Mesenteric fat pad (tissue), 1 donor: ENCODE measurements at regions not wholly inside any gene's neighbourhood (a gene's known extent, or its start where the extent isn't known, plus 50 kb on each side); places are given as distances from the start of the nearest gene placed in this dataset.

Source experiments
- DNase-seq: peaks from one replicate; pipeline ENCODE4 v3.0.0-alpha.2; 2020; ENCODE audit warnings: low spot score
- donor health status: DM: yes; HTN: yes; CAD: no.

DNA sequence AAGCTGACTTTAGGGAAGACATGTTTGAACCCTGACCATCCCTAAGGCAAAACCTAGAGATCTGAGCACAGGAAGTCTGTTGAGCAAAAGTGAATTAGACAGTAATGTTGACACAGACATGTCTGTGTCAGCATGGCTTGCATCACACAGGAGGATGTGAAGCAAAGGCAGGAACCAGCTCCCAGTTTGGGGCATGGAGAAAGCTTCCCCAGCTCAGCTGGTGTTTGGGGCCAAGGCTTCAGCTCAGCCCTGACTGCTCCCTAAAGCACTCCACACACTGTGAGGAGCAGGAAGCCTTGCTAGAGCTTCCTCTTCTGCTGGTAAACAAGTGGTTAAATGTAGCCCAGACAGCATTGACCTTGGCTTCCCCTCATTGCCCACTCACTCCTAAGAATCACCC, 153.8 kb upstream of the UBL3 start:
- no peak for DNase-seq

DNA sequence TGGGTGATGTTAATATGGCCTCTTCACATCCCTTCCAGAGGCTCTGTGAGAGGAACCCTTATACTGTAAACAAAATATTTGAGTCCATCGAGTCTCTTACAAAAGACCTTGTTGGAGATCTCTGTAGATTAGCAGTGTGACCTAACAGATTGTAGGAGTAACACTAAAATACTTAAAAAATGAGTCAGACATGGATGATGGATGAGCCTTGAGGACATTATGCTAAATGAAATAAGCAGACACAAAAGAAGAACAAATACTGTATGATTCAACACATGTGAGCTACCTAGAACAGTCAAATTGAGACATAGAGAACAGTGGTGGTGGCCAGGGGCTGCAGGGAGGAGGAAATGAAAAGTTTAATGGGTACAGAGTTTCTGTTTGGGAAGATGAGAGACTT, 152.2 kb upstream of the UBL3 start:
- DNase-seq, result no peak

DNA sequence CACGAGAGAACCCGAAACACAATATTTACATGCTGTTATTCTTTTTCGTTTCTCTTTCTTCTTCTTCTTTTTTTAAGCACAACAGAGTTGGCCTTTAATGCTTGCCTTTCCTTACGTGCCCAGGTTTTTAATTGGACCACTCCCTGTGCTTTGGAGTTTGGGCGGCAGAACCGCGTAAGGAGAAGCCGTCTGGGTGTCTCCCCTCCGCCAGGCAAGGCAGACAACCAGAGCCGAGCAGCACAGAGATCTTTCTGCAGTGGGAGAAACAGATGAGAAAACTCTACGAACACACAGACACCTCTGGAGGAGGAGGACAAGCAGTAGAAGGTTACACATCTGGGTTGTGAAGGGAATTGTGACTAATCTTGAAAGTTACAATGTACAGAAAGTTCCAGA, 150.0 kb upstream of the UBL3 start:
- no peak for DNase-seq

DNA sequence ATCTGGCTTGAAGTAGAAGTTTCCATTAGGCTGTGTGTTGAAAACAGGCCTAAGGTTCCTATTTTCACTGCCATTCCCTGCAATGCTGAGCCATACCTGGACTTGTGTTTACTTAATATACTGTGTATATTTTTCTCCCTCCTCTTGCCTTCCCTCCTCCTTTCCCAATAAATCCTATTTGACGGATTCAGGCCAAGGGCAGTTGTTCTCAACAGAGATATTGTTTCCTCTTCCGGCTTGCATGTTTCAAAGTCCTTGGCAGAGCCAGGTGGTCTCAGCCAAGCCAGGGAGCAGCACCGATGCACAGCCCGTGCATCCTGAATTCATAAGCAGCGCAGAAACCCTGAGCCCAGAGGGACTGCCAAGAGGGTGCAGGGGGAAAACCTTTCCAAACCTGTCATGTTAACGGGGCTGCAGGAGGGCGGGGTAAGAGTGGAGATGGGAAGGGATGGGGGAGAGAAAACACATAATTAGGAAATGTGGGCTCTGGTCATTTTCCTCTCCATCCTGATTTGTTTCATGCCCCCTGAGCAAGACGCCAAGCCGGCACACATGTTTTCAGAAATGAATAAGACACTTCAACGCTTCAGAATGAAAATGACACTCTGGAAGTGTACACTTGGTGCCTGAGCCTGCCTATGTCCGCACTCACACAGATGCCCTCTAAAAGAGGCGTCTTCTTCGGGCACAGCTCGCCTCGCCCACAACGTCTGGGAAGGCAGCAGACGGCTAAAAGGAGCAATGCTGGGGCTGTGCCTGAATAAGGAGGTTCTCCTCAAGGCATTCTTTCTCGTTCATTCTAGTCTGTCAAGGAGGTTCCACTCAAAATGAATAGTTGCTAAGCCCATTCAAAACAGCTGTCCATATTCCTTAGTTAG, 149.3 kb upstream of the UBL3 start:
- no peak for DNase-seq

DNA sequence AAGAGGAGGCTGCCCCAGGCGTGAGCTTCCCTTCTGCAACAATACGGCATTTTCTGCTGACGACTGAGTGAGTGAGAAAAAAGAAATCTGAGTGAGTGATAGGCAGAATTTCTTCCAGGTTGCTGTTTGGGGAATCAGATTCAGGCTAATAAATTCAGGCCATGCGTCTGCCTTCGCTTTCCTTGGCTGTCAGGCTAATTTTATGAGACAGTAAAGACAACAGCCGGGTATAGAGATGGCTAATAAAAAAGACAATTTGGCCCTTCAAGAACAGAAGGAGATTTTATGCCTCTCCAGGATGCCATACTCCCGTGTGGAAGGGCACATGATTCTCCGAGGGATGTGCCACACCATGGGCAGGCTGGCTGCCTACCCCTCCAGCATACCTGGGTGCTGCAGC, 145.9 kb upstream of the UBL3 start:
- DNase-seq, result no peak

DNA sequence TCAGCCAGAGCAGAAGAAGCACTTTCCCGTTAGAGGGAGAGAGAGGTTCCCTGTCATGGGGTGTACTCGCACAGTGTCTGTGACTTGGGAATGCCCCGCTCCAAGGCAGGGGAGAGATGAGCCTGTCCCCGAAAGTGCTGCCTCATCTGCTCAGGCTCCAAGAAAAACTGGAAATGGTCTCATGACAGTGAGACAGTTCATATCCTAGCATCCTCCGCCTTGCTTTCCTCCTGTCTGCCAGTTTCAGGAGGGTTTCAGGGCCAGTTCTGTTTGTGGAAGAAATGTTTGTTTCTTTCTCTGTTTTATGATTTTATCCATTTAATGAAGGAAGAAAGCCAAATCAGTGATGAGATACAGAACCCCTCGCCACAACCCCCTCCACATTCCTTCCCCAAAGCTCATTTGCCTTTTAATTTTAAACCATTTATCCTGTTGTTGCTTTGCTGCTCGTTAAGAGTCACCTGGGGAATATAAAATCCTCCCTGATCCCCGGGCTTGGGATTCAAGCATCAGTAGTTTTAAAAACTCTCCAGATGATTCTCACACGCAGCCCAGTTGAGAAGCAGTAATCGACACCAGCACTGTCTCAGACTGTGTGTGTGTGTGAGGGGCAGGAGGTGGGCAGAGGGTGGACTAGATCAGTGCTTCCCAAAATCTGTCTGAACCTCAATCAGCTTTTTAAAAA, 144.6 kb upstream of the UBL3 start:
- DNase-seq, result no peak

DNA sequence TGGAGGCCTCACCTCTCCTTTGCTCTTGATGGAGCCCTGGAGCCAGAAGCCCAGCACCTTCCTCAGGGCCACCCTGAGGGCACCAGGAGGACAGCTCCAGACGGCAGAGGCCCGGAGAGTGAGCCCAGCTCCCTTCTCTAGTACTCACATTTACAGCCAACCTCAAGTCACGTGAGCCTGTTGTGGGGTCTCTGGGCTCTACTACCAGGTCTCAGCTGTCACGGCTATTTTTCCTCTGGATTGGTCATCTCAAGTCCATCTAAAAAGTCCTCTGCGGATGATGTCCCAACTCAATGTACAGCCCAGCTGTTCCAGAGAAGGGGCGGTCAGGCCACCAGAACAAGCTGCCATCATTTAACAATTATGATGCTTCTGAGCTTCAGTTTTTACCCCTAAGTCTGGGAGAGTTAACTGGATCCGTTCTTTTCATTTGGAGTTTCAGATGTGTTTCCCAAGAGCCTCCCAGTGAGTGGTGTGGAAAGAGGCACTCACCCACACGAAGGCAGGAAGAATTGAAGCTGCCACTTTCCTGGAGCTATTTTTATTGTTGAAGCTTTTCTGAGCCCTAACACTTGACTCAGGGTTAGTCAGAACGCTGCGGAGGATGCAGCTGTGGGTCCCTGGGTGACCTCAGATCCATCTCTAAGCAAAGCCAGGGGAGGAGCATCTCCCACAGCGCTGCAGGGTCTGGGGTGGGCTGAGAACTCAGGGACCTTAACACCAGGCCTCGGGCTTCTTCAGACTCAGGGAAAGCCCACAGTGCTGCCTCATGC, 143.5 kb upstream of the UBL3 start:
- no peak for DNase-seq

DNA sequence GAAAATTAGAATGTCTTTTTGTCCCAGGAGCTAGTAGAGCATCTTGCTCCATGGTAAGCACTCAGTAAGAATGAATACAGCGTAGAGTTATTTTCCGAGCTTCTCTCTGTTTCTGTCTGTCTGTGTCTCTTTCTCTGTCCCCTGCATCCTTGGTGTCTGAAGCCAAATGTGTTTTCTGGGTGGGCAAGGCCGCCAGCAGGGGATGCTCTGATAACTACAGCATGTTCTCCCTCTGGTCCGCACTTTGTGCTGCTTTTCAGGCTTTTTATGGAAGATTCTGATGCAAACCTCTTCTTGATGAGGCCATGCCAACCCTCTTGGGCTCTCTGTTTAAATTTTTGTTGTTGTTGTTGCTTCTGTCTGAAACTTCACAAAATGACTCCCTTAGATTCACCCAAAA, 142.8 kb upstream of the UBL3 start:
- DNase-seq, result no peak

DNA sequence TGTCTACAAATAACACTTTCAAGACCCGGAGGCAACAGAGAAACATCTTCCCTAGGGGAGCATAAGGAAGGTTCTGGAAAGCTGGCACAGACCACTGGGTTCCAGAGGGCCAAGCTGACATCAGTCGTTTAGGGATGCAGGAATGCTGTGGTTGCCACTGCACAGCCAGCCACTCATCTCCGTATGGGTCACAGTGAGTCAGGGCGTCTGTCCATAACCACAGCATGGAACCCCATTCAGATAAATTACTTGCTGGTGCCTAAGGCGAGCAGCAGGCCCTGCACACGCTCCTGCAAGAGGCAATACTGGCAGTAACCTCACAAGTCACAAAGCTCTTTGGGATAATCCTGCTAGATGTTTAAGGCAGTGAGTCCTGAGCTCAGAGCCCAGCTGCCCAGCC, 140.9 kb upstream of the UBL3 start:
- no peak for DNase-seq

DNA sequence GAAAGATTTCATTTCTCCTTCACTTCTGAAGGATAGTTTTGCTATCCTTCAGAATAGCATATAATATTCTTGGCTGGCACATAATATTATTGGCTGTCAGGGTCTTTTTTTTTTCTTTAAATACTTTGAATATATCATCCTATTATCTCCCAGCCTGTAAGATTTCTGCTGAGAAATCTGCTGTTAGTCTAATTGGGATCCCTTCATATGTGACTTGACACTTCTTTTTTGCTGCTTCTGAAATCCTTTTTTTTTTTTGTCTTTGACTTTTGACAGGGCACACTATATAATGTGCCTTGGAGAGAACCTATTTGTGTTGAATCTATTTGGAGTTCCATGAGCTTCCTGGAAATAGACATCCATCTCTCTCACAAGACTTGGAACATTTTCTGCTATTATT, 136.9 kb upstream of the UBL3 start:
- no peak for DNase-seq

DNA sequence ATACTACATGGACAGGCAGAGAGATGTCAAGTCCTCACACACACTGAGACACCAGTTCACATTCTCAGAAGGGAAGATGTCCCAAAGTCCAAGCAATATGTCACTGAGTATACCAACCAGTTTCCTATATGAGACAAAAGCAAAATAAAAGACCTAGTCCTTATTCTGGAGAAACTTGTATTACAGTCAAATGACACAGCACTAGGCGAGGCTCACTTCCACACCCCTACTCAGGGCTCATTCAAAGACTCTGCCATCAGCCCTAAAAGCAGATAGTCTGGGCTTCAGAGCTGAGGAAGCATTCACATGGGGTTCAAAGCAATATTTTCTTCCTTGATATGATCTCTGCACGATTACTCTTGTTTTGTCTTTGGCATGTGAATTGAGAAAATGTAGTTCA, 129.9 kb upstream of the UBL3 start:
- DNase-seq, result no peak

DNA sequence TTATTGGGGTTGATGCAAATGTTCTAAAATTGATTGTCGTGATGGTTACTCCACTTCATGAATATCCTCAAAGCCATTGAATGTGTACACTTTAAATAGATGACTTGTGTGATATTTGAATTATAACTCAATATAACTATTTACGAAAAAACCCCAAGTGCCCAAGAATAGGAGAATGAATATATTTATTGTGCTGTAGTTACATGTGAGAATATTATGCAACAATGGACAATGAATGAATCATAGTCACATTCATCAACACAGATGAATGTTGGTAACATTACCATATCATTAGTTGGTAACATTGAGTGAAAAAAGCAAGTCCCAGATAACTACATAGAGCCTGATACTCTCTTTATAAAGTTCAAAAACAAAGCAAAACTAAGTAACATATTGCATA, 127.8 kb upstream of the UBL3 start:
- DNase-seq, result no peak

DNA sequence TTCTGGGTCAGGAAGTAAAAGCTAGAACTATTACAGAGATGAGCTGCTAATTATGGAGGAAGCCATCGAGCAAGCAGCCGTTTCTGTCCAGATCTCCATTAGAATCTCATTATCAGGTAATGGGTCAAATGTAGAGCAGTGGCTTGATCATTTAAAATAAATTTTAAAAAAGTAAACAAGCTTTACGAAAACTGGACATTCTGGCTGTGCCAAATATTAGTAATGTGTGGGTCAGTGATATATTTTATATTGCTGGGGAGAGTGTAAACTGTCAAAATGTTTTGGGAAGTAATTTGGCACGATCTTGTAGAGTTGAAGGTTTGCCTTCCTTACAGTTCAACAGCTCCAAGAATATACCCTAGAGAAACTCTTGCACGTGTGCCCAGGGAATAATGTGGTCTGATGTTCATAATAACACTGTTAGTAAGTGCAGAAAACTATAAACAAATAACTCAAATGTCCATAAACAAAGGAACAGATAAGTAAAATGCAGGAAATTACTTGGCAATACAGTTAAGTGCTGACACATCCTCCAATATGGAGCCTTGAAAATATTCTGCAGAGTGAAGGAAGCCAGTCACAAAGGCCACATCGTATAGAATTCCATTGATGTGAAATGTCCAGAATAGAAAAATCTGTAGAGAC, 127.2 kb upstream of the UBL3 start:
- DNase-seq, result no peak

DNA sequence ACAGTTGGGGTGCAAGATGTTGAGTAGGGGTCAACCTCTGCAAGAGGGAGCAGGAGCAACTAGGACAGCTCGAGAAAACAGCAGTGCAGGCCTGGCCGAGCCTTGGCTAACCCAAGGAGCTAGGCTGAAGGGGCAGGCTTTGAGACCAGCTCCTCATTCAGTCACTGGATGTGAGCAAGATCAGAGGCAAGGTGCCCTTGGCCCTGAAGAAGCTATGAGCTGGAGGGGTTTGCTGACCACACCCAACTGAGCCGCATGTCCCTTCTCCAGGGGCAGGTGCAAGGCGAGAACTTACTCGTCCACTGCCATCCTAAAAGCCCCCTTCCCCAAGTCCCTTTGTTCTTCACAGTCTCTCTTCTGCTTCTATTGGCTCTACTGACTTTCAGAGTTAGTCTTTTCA, 126.1 kb upstream of the UBL3 start:
- DNase-seq, result no peak

DNA sequence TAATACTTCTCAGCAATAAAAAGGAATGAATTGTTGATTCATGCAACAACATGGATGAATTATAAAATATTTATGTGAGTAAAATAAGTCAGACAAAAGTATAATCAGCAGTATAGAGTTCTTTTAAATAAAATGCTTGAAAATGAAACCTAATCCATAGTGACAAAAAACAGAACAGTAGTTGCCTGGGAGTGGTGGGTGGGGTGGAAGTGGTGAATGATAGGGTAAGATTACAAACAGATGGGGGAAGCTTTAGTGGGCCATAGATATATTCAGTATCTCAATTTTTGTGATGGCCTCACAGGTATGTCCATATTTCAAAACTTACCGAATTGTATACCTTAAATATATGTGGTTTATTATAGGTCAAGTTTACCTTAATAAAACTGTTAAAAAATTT, 124.9 kb upstream of the UBL3 start:
- no peak for DNase-seq

DNA sequence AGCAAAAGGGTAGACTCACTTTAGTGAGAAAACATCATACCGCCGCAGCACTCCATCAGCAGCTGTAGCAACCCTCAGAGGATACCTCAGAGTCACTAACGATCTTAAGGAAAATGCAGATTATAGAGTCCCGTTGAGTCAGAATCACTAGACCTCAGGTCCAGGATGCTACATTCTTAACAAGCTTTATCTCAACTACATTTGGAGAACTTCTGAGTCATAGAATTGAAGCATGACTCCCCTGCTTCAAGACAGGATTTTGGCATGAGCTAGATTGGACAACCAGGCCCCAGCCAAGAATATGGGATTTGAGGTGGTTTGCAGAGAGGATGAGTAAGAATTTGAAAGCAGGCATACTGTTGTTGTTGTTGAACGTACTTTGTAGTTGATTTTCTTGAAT, 118.9 kb upstream of the UBL3 start:
- no peak for DNase-seq

DNA sequence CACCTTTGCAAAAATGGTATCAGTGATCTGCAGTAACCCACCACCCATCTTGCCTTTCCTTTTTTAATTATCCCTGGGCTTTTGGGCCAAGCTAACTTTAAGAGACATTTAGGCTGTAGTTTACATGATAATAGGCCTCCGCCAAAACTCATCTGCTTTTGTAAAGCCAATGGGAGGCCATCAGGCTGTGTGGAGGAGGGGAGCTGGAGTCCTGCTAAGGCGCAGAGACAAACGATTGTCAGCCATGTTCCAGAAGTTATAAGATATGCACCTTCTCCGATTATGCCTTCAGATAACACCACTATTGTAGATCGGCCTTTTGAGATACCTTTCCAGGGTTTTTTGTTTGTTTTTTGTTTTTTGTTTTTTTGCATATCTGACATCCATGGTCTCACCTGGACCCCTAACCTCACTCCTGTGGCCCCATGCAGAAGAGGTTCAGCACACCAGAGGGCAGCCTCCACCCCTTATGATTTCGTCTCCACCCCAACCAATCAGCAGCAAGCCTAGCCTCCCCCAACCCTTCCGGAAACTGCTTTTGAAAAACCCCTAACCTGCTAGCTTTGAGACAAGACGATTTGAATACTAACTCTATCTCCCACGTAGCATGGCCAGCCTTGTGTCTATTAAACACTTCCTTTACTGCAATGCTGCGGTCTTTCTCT, 113.9 kb upstream of the UBL3 start:
- DNase-seq, result no peak

DNA sequence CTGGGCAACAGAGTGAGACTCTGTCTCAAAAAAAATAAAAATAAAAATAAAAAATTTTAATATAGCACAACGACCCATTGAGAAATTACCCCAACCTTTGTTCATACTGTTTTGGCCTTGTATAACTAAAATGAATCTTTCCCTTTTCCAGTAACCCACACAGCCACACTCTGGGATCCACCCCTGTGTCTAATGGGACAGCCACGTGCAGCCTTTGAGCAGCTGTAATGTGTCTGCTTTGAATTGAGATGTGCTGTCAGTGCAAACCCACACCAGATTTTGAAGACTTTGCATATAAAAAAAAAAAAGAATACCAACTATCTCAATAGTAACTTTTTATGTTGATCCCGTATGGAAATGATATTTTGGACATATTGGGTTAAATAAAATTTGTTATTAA, 112.7 kb upstream of the UBL3 start:
- no peak for DNase-seq

DNA sequence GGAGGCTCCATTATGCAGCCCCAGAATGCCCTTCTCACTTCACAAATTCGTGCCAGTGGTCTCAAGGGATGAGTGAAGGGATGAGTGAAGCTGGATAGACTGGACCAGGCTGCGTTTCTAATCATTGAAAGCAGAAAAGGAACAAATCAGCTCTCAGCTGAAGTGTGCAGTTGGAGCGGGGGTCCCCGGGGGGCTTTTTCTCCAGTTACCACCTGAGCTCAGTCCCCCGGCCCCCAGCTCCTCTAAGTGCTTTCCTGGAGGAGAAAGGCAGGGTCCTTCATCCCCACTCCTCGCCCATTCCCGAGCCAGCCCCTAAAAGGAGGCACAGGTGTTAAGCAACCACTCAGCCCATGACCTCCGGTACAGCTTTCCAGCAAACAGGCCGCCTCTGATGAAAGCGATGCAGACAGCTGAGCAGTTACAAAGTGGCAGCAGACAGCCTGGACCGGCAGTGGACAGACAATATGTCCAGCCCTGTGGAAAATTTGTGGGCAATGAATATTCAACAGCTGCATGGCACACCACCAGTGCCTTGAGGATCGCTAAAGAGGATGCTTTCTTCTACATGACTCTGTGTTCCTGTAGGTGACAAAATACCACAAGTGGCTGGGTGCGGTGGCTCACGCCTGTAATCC, 110.7 kb upstream of the UBL3 start:
- no peak for DNase-seq

DNA sequence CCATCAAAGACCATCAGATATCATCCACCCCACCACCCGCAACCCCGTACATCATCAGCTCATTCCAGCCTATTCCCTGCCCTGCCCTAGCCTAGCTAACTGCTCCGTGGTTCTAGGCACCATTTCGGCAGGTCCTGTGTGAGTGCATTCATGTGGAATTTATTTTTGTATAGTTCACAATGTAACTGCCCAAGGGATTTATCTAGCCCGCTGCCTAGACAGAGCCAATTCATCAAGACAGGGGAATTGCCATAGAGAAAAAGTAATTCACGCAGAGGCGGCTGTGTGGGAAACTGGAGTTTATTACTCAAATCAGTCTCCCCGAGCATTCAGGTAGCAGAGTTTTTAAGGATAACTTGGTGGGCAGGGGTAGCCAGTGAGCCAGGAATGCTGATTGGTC, 109.2 kb upstream of the UBL3 start:
- no peak for DNase-seq

DNA sequence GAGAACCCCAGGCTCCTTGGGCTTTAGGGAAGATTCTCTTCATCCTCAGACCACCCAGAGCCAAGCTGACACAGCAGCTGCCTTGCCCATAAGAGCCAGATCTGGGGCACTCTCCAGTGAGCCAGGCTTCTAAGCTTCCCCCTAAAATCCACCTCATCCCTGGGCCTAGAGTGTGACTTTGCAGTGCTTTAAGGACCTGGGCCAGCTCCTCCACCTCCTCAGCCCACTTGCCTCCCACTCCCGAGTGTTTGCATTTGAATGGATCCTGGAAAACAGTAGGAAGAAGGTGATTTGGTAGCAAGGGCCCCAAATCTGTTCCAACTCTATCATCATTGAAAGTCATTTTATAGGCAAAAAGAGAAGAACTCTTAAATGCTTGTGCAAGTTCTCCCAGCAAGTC, 108.7 kb upstream of the UBL3 start:
- DNase-seq, result no peak
